Activated T-cell treated with anti-CD3 and anti-CD28 coated beads, Interleukin-2, amount 50 U/mL, for 24 hours (primary cell): ENCODE measurements at regions not wholly inside any gene's neighbourhood (a gene's known extent, or its start where the extent isn't known, plus 50 kb on each side); places are given as distances from the start of the nearest gene placed in this dataset.

Experiments used
- DNase-seq: peaks from one replicate; pipeline ENCODE4 v3.0.0-alpha.2; 2020
- H3K27ac Mint-ChIP-seq: 2 replicates; pipeline ENCODE4 v1.8.0; 2020; ENCODE audit warnings: mild to moderate bottlenecking, mixed read lengths
- H3K27me3 Mint-ChIP-seq: 2 replicates; pipeline ENCODE4 v1.8.0; 2020; ENCODE audit warnings: mixed read lengths
- H3K36me3 Mint-ChIP-seq: 2 replicates; pipeline ENCODE4 v1.8.0; 2020; ENCODE audit warnings: low read depth, mixed read lengths
- H3K4me1 Mint-ChIP-seq: 2 replicates; pipeline ENCODE4 v1.8.0; 2020; ENCODE audit warnings: low read depth, mixed read lengths
- H3K4me3 Mint-ChIP-seq: 2 replicates; pipeline ENCODE4 v1.8.0; 2020; ENCODE audit warnings: mild to moderate bottlenecking, moderate library complexity, mixed read lengths
- H3K9me3 Mint-ChIP-seq: 2 replicates; pipeline ENCODE4 v1.8.0; 2020; ENCODE audit warnings: mixed read lengths

GRCh38 chr13:90420683-90421082, 926.8 kb upstream of the MIR17HG start:
- H3K4me1 Mint-ChIP-seq = no peaks in the 10 kb centered on the region
- no peaks in the 10 kb centered on the region for H3K9me3 Mint-ChIP-seq
- no peaks in the 10 kb centered on the region for H3K27me3 Mint-ChIP-seq
- no peak for DNase-seq
- no peaks in the 10 kb centered on the region for H3K36me3 Mint-ChIP-seq
- H3K4me3 Mint-ChIP-seq = no peak overlapping the region
- H3K27ac Mint-ChIP-seq = no peak overlapping the region

DNA sequence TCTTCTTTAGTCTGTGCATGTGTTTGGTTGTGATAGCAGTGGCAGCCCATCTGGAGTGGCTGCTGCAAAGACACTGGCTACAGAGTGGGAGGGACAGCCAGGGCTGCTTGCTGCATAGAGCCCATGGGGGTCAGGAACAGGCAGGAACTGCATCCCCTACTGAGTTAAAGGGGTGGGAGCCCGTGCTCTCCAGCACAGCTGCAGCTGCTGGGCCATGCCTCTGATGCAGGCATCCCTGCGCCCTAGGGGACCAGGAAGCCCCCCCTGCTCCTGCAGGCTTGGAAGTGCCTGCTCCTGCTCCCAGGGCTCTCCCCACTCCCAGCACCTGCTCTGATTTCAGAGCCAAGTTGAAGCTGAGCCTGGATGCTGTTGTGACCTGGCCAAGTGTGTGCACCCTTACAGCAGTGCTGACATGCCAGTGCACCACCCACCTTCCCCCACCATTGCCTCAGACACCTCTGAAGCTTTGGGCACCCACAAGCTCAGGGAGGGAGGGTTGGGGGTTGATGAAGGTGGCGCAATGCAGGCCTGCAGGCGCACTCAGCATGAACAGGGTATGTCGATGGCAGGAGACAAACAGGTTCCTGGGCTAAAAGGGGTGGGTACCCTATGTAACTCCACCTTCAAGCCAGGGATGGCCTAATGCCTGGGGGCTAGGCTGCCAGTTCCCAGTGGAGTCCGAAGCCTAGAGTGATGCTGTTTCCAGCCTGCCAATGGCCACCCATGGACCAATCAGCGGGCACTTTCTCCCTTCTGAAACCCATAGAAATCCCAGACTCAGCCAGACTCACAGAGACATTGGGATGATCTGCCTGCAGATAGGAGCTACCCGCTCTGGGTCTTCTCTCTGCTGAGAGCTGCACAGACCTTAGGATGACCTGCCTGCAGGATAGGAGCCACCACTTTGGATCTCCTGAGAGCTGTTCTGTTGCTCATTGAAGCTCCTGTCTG, 919.9 kb upstream of the MIR17HG start:
- Mint-ChIP-seq H3K4me3 (no peak overlapping the region), H3K27ac (no peak overlapping the region), H3K9me3 (peaks cover 2% of the 10 kb centered on the region), H3K4me1 (no peaks in the 10 kb centered on the region), H3K27me3 (no peaks in the 10 kb centered on the region), H3K36me3 (no peaks in the 10 kb centered on the region)
- no peak for DNase-seq

- no peak overlapping the region for H3K27ac Mint-ChIP-seq
- H3K4me3 Mint-ChIP-seq = no peak overlapping the region
- no peaks in the 10 kb centered on the region for H3K4me1 Mint-ChIP-seq
- H3K27me3 Mint-ChIP-seq = no peaks in the 10 kb centered on the region
- no peak for DNase-seq
- H3K9me3 Mint-ChIP-seq = peaks cover 2% of the 10 kb centered on the region
- no peaks in the 10 kb centered on the region for H3K36me3 Mint-ChIP-seq
These were observed 918.8 kb upstream of the MIR17HG start for GRCh38 chr13:90428522-90429210.

DNA sequence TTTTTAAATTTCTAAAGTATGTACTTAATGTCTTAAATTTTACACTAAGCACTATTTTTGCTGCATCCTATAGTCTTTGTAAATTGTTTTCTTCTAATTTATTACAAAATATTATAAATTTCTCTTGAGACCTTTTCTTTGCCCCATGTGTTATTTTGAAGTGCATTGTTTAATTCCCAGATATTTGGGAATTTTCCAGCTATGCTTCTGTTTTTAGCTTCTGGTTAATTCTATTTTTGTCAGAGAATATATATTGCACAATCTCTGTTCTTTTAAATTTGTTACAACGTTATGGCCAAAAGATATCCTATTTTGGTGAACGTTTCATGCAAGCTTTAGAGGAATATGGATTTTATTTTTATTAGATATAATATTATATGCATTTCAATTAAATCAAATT, 917.4 kb upstream of the MIR17HG start:
- DNase-seq = no peak
- Mint-ChIP-seq H3K4me1 (no peaks in the 10 kb centered on the region), H3K9me3 (peaks cover 2% of the 10 kb centered on the region), H3K36me3 (no peaks in the 10 kb centered on the region), H3K27me3 (no peaks in the 10 kb centered on the region), H3K27ac (no peak overlapping the region), H3K4me3 (no peak overlapping the region)

- Mint-ChIP-seq H3K36me3 (no peaks in the 10 kb centered on the region), H3K9me3 (peaks cover 2% of the 10 kb centered on the region), H3K27me3 (no peaks in the 10 kb centered on the region), H3K4me1 (no peaks in the 10 kb centered on the region), H3K4me3 (no peak overlapping the region), H3K27ac (no peak overlapping the region)
- DNase-seq = no peak
These were observed 910.8 kb upstream of the MIR17HG start for GRCh38 chr13:90436697-90437096.

- Mint-ChIP-seq H3K9me3 (peaks cover 2% of the 10 kb centered on the region), H3K27me3 (no peaks in the 10 kb centered on the region), H3K4me1 (no peaks in the 10 kb centered on the region), H3K4me3 (no peak overlapping the region), H3K36me3 (no peaks in the 10 kb centered on the region), H3K27ac (no peak overlapping the region)
- DNase-seq = no peak
These were observed 908.9 kb upstream of the MIR17HG start for GRCh38 chr13:90438576-90438975.

GRCh38 chr13:90443268-90443667, 904.2 kb upstream of the MIR17HG start:
- H3K27me3 Mint-ChIP-seq = no peaks in the 10 kb centered on the region
- no peaks in the 10 kb centered on the region for H3K36me3 Mint-ChIP-seq
- no peak overlapping the region for H3K27ac Mint-ChIP-seq
- no peak overlapping the region for H3K4me3 Mint-ChIP-seq
- peaks cover 8% of the 10 kb centered on the region for H3K9me3 Mint-ChIP-seq
- H3K4me1 Mint-ChIP-seq = no peaks in the 10 kb centered on the region
- DNase-seq = no peak

DNA sequence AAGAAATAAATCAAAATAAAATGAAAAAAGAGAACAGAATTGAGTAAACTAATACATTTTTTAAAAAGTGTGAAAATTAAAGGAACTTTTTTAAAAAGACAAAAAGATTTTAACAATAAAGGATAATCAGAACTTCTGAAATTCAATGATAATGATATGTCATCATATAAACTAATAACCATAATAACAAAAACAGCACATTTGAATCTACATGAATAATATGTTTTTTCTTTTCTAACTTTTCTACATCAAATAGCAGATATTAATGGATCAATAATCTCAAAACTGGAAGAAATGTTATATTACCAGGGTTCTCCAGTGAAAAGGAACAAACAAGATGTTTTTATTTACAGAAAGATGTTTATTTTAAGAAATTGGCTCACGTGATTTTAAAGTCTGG, 903.3 kb upstream of the MIR17HG start:
- DNase-seq = no peak
- peaks cover 13% of the 10 kb centered on the region for H3K9me3 Mint-ChIP-seq
- H3K36me3 Mint-ChIP-seq = no peaks in the 10 kb centered on the region
- no peaks in the 10 kb centered on the region for H3K27me3 Mint-ChIP-seq
- no peaks in the 10 kb centered on the region for H3K4me1 Mint-ChIP-seq
- no peak overlapping the region for H3K27ac Mint-ChIP-seq
- no peak overlapping the region for H3K4me3 Mint-ChIP-seq

DNA sequence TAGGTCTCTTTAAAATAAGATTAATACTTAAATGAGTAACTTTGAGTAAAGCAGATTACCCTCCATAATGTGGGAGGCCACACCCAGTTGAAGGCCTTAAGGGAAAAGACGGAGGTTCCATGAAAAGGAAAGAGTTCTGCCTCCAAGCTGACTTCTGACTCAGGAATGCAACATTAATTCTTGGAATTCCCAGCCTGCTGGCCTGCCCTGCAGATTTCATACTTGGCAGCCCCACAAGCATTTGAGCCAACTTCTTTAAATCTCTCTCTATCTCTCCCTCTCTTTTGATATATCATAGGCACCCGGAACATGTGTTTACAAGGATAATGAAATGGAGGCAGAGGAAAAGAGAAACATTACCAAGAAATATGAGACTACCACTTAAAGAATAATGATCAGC, 902.3 kb upstream of the MIR17HG start:
- Mint-ChIP-seq H3K27ac (no peak overlapping the region), H3K36me3 (no peaks in the 10 kb centered on the region), H3K4me3 (no peak overlapping the region), H3K4me1 (no peaks in the 10 kb centered on the region), H3K9me3 (peaks cover 13% of the 10 kb centered on the region), H3K27me3 (no peaks in the 10 kb centered on the region)
- no peak for DNase-seq

- no peak for DNase-seq
- Mint-ChIP-seq H3K27ac (no peak overlapping the region), H3K4me3 (no peak overlapping the region), H3K27me3 (no peaks in the 10 kb centered on the region), H3K36me3 (no peaks in the 10 kb centered on the region), H3K4me1 (no peaks in the 10 kb centered on the region), H3K9me3 (peaks cover 13% of the 10 kb centered on the region)
These were observed 900.3 kb upstream of the MIR17HG start for GRCh38 chr13:90447034-90447733.

- H3K27me3 Mint-ChIP-seq = no peaks in the 10 kb centered on the region
- H3K27ac Mint-ChIP-seq = no peak overlapping the region
- no peaks in the 10 kb centered on the region for H3K36me3 Mint-ChIP-seq
- H3K9me3 Mint-ChIP-seq = peaks cover 13% of the 10 kb centered on the region
- no peaks in the 10 kb centered on the region for H3K4me1 Mint-ChIP-seq
- no peak for DNase-seq
- H3K4me3 Mint-ChIP-seq = no peak overlapping the region
These were observed 899.8 kb upstream of the MIR17HG start for GRCh38 chr13:90447734-90448101.

- Mint-ChIP-seq H3K27ac (no peak overlapping the region), H3K9me3 (peaks cover 15% of the 10 kb centered on the region), H3K4me1 (no peaks in the 10 kb centered on the region), H3K27me3 (no peaks in the 10 kb centered on the region), H3K4me3 (no peak overlapping the region), H3K36me3 (no peaks in the 10 kb centered on the region)
- DNase-seq = no peak
These were observed 898.9 kb upstream of the MIR17HG start for GRCh38 chr13:90448466-90449037.

GRCh38 chr13:90453342-90453741, 894.1 kb upstream of the MIR17HG start:
- H3K27ac Mint-ChIP-seq = no peak overlapping the region
- peaks cover 9% of the 10 kb centered on the region for H3K9me3 Mint-ChIP-seq
- H3K36me3 Mint-ChIP-seq = no peaks in the 10 kb centered on the region
- no peak overlapping the region for H3K4me3 Mint-ChIP-seq
- DNase-seq = no peak
- no peaks in the 10 kb centered on the region for H3K27me3 Mint-ChIP-seq
- H3K4me1 Mint-ChIP-seq = no peaks in the 10 kb centered on the region

GRCh38 chr13:90454002-90454636, 893.4 kb upstream of the MIR17HG start:
- H3K4me3 Mint-ChIP-seq = no peak overlapping the region
- no peak for DNase-seq
- H3K36me3 Mint-ChIP-seq = no peaks in the 10 kb centered on the region
- no peaks in the 10 kb centered on the region for H3K4me1 Mint-ChIP-seq
- H3K9me3 Mint-ChIP-seq = peaks cover 7% of the 10 kb centered on the region
- no peak overlapping the region for H3K27ac Mint-ChIP-seq
- no peaks in the 10 kb centered on the region for H3K27me3 Mint-ChIP-seq
